SJSA1 (cell line): ENCODE measurements at regions not wholly inside any gene's neighbourhood (a gene's known extent, or its start where the extent isn't known, plus 50 kb on each side); places are given as distances from the start of the nearest gene placed in this dataset.
A peak's percentile ranks its signal among the peaks of the same experiment; 100 is the strongest.

Experiments used
- DNase-seq, 2 experiments: peaks; one replicate each; pipeline ENCODE4 v3.0.0-alpha.2; 2015 to 2020; ENCODE audit warnings: low spot score in 2 of 2, low read depth in 1 of 2
- H3K27ac ChIP-seq: fragments of 250-450 bp; sonication (Bioruptor Pico); 2 replicates; pipeline ENCODE4 v1.5.1; 2020; ENCODE audit warnings: mild to moderate bottlenecking, moderate library complexity
- H3K27me3 ChIP-seq: fragments of 250-450 bp; sonication (Bioruptor Pico); replicated peaks from 2 replicates; pipeline ENCODE4 v1.5.1; 2020; ENCODE audit warnings: mild to moderate bottlenecking, moderate library complexity
- H3K36me3 ChIP-seq: fragments of 250-450 bp; sonication (Bioruptor Pico); 2 replicates; pipeline ENCODE4 v1.5.1; 2020; ENCODE audit warnings: mild to moderate bottlenecking
- H3K4me1 ChIP-seq: fragments of 250-450 bp; sonication (Bioruptor Pico); replicated peaks from 2 replicates; pipeline ENCODE4 v1.6.1; 2021; ENCODE audit warnings: mild to moderate bottlenecking
- H3K4me3 ChIP-seq: fragments of 250-450 bp; sonication (Bioruptor Pico); 2 replicates; pipeline ENCODE4 v1.5.1; 2020; ENCODE audit warnings: mild to moderate bottlenecking
- H3K9me3 ChIP-seq: fragments of 250-450 bp; sonication (Bioruptor Pico); replicated peaks from 2 replicates; pipeline ENCODE4 v1.5.1; 2020; ENCODE audit warnings: mild to moderate bottlenecking

GRCh38 chr12:92224685-92225331 is 79.2 kb upstream of the BTG1 start:
- no peaks in the 10 kb centered on the region for H3K9me3 ChIP-seq
- H3K27ac ChIP-seq = no peak overlapping the region
- no peak overlapping the region for H3K4me3 ChIP-seq
- no peaks in the 10 kb centered on the region for H3K36me3 ChIP-seq
- DNase-seq = peak in 1 of 2 experiments; percentile 71
- peaks cover 10% of the 10 kb centered on the region for H3K4me1 ChIP-seq
- no peaks in the 10 kb centered on the region for H3K27me3 ChIP-seq

GRCh38 chr12:92223481-92223880 is 77.8 kb upstream of the BTG1 start:
- H3K36me3 ChIP-seq = no peaks in the 10 kb centered on the region
- H3K4me3 ChIP-seq = no peak overlapping the region
- peaks cover 10% of the 10 kb centered on the region for H3K4me1 ChIP-seq
- no peaks in the 10 kb centered on the region for H3K27me3 ChIP-seq
- H3K27ac ChIP-seq = no peak overlapping the region
- no peaks in the 10 kb centered on the region for H3K9me3 ChIP-seq
- no peak for DNase-seq

DNA sequence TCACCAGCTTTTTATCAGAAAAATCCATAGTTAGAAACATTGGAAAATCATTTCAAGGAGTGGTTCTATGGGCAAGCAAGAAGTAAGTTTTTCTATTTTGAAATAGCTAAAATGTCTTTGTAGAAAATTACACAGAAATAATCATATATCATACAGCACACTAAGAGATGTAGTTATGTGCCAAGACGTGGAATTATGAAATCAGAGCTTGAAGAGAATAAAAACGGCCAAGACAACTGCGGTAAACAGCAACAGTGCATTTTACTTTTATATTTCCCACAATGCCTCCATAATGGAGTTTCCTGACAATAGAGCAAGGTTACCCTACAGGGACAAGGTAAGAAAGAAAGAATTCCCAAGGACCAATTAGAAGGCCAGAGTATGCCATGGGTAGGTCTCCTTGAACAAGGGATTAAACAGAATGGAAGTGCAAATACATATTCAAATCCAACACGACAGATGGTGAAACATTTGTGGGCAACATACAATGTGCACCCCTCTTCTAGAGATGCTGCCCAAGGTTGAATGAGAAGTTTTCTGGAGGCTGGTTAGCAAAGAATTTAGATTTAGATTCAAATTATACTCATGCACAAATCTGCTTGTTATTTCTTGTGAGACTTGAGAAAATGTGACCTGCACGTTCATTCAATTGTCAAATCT is 76.1 kb upstream of the BTG1 start:
- Histone ChIP-seq H3K9me3 (no peaks in the 10 kb centered on the region), H3K27me3 (no peaks in the 10 kb centered on the region), H3K27ac (no peak overlapping the region), H3K36me3 (no peaks in the 10 kb centered on the region), H3K4me3 (no peak overlapping the region), H3K4me1 (peaks cover 10% of the 10 kb centered on the region)
- DNase-seq = no peak

DNA sequence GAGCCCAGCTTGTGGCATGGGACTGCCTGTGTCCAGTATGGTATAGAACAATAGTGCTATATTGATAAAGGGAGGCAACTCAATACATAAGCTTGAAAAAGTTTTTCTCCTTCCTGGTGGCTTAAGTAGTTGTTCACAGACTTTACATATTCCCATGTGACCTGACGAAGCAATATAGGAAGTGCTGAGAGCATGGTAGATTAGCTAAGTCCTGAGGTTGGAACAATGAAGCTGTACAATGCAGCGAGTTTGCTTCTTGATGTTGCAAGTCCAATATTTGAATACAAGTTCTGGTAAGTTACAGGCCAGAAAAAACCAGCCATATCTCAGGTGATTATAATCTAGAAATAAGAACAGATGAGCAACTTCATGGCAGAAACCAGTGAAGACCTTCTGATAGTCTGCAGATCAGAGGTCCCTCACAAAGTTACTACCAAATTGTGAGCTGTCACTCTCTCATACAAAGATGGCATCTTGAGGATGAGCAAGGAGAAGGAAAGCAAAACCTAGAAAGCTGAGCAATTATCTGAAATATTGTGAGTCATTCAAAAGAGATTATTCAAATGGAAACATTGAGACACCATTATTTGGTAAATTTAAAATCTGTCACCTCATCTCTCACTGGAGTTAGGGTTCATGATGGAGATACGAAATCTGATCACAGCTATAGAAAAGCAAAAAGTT is 72.9 kb upstream of the BTG1 start:
- DNase-seq = no peak

GRCh38 chr12:92216092-92216491 is 70.4 kb upstream of the BTG1 start:
- Histone ChIP-seq H3K36me3 (no peaks in the 10 kb centered on the region), H3K27ac (no peak overlapping the region), H3K4me1 (no peaks in the 10 kb centered on the region), H3K27me3 (no peaks in the 10 kb centered on the region), H3K9me3 (no peaks in the 10 kb centered on the region), H3K4me3 (no peak overlapping the region)
- DNase-seq = no peak

More for the DNA sequence above, 72.9 kb upstream of the BTG1 start:
- Histone ChIP-seq H3K4me1 (no peaks in the 10 kb centered on the region), H3K27me3 (no peaks in the 10 kb centered on the region), H3K27ac (no peak overlapping the region), H3K36me3 (no peaks in the 10 kb centered on the region), H3K4me3 (no peak overlapping the region), H3K9me3 (no peaks in the 10 kb centered on the region)

GRCh38 chr12:92215358-92215757 is 69.7 kb upstream of the BTG1 start:
- Histone ChIP-seq H3K9me3 (no peaks in the 10 kb centered on the region), H3K4me1 (no peaks in the 10 kb centered on the region), H3K27ac (no peak overlapping the region), H3K27me3 (no peaks in the 10 kb centered on the region), H3K36me3 (no peaks in the 10 kb centered on the region), H3K4me3 (no peak overlapping the region)
- DNase-seq = no peak

- H3K9me3 ChIP-seq = no peaks in the 10 kb centered on the region
- H3K27ac ChIP-seq = no peak overlapping the region
- peaks cover 8% of the 10 kb centered on the region for H3K4me1 ChIP-seq
- no peaks in the 10 kb centered on the region for H3K36me3 ChIP-seq
- no peak overlapping the region for H3K4me3 ChIP-seq
- DNase-seq = no peak
- H3K27me3 ChIP-seq = no peaks in the 10 kb centered on the region
Measured at GRCh38 chr12:92213166-92213565, 67.5 kb upstream of the BTG1 start.

GRCh38 chr12:92210071-92210470 is 64.4 kb upstream of the BTG1 start:
- Histone ChIP-seq H3K9me3 (no peaks in the 10 kb centered on the region), H3K4me3 (no peak overlapping the region), H3K27me3 (no peaks in the 10 kb centered on the region), H3K4me1 (peaks cover 14% of the 10 kb centered on the region), H3K36me3 (no peaks in the 10 kb centered on the region), H3K27ac (no peak overlapping the region)
- DNase-seq = no peak

DNA sequence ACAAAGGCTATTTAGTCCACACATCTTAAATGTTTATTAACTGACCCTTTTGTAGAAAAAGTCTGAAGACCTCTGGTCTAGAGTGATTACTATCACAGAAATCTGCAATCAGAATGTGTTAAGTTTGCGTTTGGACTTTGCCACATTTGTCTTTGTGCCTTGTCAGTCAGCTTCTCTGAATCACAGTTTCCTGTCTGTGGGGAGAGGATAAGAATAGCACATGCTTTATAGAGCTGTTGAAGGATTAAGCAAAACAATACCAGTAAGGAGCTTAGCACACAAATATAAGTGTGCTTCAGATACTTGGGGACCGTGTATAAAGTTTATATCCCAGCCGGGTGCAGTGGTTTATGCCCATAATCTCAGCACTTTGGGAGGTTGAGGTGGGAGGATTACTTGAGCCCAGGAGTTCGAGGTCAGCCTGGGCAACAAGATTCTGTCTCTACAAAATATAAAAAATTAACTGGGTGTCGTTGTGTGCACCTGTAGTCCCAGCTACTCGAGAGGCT is 63.0 kb upstream of the BTG1 start:
- Histone ChIP-seq H3K27me3 (no peaks in the 10 kb centered on the region), H3K36me3 (no peaks in the 10 kb centered on the region), H3K9me3 (no peaks in the 10 kb centered on the region), H3K4me1 (peaks cover 14% of the 10 kb centered on the region), H3K27ac (peak overlapping the region; percentile 49), H3K4me3 (no peak overlapping the region)
- DNase-seq = peak in 1 of 2 experiments; percentile 56

DNA sequence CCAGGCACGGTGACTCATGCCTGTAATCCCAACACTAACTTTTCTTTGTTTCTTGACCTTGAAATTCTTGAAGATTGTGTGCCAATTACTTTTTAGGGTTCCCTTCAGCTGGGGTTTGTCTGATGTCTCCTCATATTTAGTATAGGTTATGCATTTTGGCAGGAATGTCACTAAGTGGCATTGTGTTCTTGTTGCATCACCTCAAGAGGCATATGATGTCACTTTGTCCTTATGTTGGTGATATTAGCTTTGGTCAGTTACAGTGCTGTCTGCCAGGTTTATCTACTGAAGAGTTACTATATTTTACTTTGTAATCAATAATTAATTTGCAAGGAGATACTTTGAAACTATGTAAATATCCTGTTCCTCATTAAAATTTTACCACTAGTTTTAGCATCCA is 61.0 kb upstream of the BTG1 start:
- Histone ChIP-seq H3K9me3 (no peaks in the 10 kb centered on the region), H3K4me1 (peaks cover 14% of the 10 kb centered on the region)
- DNase-seq = no peak

DNA sequence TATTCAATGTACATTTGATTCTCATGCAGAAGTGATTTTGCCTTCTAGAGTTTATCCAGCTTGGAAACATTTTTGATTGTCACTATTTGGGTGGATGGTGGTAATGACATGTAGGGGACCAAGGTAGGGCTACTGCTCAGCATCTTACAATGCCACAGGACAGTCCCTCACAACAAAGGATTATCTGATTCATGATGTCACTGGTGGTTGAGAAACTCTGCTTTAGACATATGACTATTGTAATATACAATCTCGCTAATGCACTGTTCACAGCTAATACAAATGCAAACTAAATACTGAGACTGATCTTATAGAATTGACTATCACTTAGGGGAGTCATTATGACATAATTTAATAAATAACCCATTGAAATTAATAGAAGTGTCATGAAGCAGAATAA is 60.4 kb upstream of the BTG1 start:
- H3K27ac ChIP-seq = no peak overlapping the region
- no peak overlapping the region for H3K4me3 ChIP-seq
- no peak for DNase-seq
- H3K27me3 ChIP-seq = no peaks in the 10 kb centered on the region
- peaks cover 14% of the 10 kb centered on the region for H3K4me1 ChIP-seq
- H3K36me3 ChIP-seq = no peaks in the 10 kb centered on the region
- H3K9me3 ChIP-seq = no peaks in the 10 kb centered on the region

More for the DNA sequence above, 61.0 kb upstream of the BTG1 start:
- H3K4me3 ChIP-seq = no peak overlapping the region
- no peak overlapping the region for H3K27ac ChIP-seq
- no peaks in the 10 kb centered on the region for H3K36me3 ChIP-seq
- H3K27me3 ChIP-seq = no peaks in the 10 kb centered on the region

- H3K4me1 ChIP-seq = no peaks in the 10 kb centered on the region
- H3K27me3 ChIP-seq = no peaks in the 10 kb centered on the region
- no peak for DNase-seq
- H3K27ac ChIP-seq = no peak overlapping the region
- H3K9me3 ChIP-seq = no peaks in the 10 kb centered on the region
- no peaks in the 10 kb centered on the region for H3K36me3 ChIP-seq
- H3K4me3 ChIP-seq = no peak overlapping the region
Measured at GRCh38 chr12:92199819-92200576, 54.4 kb upstream of the BTG1 start.

GRCh38 chr12:92197815-92198214 is 52.2 kb upstream of the BTG1 start:
- no peak overlapping the region for H3K27ac ChIP-seq
- no peaks in the 10 kb centered on the region for H3K36me3 ChIP-seq
- H3K4me3 ChIP-seq = no peak overlapping the region
- no peaks in the 10 kb centered on the region for H3K27me3 ChIP-seq
- H3K4me1 ChIP-seq = no peaks in the 10 kb centered on the region
- no peaks in the 10 kb centered on the region for H3K9me3 ChIP-seq
- no peak for DNase-seq
